MM.1S (cell line): ENCODE measurements at regions not wholly inside any gene's neighbourhood (a gene's known extent, or its start where the extent isn't known, plus 50 kb on each side); places are given as distances from the start of the nearest gene placed in this dataset.
A peak's percentile ranks its signal among the peaks of the same experiment; 100 is the strongest.
"Not testable (repeated sequence)": the region's sequence is repeated elsewhere in the genome, so short reads cannot be mapped to it uniquely, and the experiment has no call there.

Experiments used
- DNase-seq: peaks from one replicate; pipeline ENCODE4 v3.0.0-alpha.2; 2015
- H2AFZ ChIP-seq: fragments of 300-600 bp; sonication (generic); 2 replicates; pipeline ENCODE4 v1.6.0; 2016; ENCODE audit warnings: antibody characterized with exemption, low read length
- H3F3A ChIP-seq: fragments of 300-600 bp; sonication (generic); 2 replicates; pipeline ENCODE4 v1.6.1; 2016; ENCODE audit warnings: mild to moderate bottlenecking, antibody characterized with exemption, low read length, moderate library complexity, mixed read lengths; ENCODE audit not compliant: insufficient read depth
- H3K27ac ChIP-seq: fragments of 300-600 bp; sonication (generic); 2 replicates; pipeline ENCODE4 v1.5.1; 2016; ENCODE audit warnings: mild to moderate bottlenecking, low read length
- H3K27me3 ChIP-seq: fragments of 300-600 bp; sonication (generic); replicated peaks from 2 replicates; pipeline ENCODE4 v1.6.0; 2016; ENCODE audit warnings: low read length; ENCODE audit not compliant: insufficient read depth
- H3K36me3 ChIP-seq: fragments of 300-600 bp; sonication (generic); replicated peaks from 2 replicates; pipeline ENCODE4 v1.6.1; 2016; ENCODE audit warnings: mild to moderate bottlenecking, low read length, mixed read lengths; ENCODE audit not compliant: insufficient read depth
- H3K4me1 ChIP-seq: fragments of 300-600 bp; sonication (generic); 2 replicates; pipeline ENCODE4 v1.6.1; 2016; ENCODE audit warnings: low read length, mixed read lengths
- H3K4me2 ChIP-seq: fragments of 300-600 bp; sonication (generic); 2 replicates; pipeline ENCODE4 v1.6.0; 2016; ENCODE audit warnings: low read depth, low read length
- H3K4me3 ChIP-seq: fragments of 300-600 bp; sonication (generic); 2 replicates; pipeline ENCODE4 v1.5.1; 2016; ENCODE audit warnings: low read length, mixed read lengths
- H3K79me2 ChIP-seq: fragments of 300-600 bp; sonication (generic); 2 replicates; pipeline ENCODE4 v1.6.1; 2016; ENCODE audit warnings: mixed run types, low read length, mixed read lengths
- H3K9ac ChIP-seq: fragments of 300-600 bp; sonication (generic); 2 replicates; pipeline ENCODE4 v1.6.1; 2016; ENCODE audit warnings: low read length, mixed read lengths
- H3K9me2 ChIP-seq: fragments of 300-600 bp; sonication (generic); replicated peaks from 2 replicates; pipeline ENCODE4 v1.6.1; 2016; ENCODE audit warnings: mild to moderate bottlenecking, low read length, mixed read lengths; ENCODE audit not compliant: insufficient read depth
- H3K9me3 ChIP-seq: fragments of 300-600 bp; sonication (generic); replicated peaks from 2 replicates; pipeline ENCODE4 v1.6.1; 2016; ENCODE audit warnings: mild to moderate bottlenecking, low read length, mixed read lengths; ENCODE audit not compliant: insufficient read depth
- H4K20me1 ChIP-seq: fragments of 300-600 bp; sonication (generic); 2 replicates; pipeline ENCODE4 v1.6.1; 2016; ENCODE audit warnings: mild to moderate bottlenecking, low read length, moderate library complexity, mixed read lengths; ENCODE audit not compliant: insufficient read depth
- CTCF ChIP-seq: fragments of 300-600 bp; sonication (generic); IDR thresholded peaks from 2 replicates; pipeline ENCODE4 v1.5.1; 2016; ENCODE audit warnings: antibody characterized with exemption, low read length, mixed read lengths
- EZH2 ChIP-seq: fragments of 300-600 bp; sonication (generic); optimal IDR thresholded peaks from 2 replicates; pipeline ENCODE3; 2017; ENCODE audit warnings: low read depth, mild to moderate bottlenecking, antibody characterized with exemption, low read length, mixed read lengths
- EZH2phosphoT487 ChIP-seq: fragments of 300-600 bp; sonication (generic); IDR thresholded peaks from 2 replicates; pipeline ENCODE4 v1.6.1; 2018; ENCODE audit warnings: antibody characterized with exemption, low read length

DNA sequence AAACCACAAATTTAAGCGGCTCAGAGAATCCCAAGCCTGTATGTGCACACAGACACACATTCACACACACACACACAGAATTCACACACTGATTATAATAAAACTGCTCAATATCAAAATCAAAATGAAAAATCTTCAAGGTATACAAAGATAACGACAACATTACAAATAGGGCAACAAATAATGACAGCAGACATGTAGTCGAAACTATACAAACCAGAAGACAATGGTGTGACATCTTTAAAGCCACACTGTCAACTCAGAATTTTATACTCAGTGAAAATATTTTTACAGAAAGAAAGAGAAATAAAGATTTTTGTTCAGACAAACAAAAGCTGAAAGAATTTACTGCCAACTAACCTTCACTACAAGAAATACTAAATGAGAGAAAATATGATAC is 333.4 kb downstream of the INSIG2 start:
- H3K9me3 ChIP-seq: no peaks in the 10 kb centered on the region
- H3K27me3 ChIP-seq: no peaks in the 10 kb centered on the region
- no peak overlapping the region for H3K4me3 ChIP-seq
- no peak overlapping the region for H3K27ac ChIP-seq
- no peak overlapping the region for H3K4me2 ChIP-seq
- no peak overlapping the region for H3K9ac ChIP-seq
- H3K9me2 ChIP-seq: no peaks in the 10 kb centered on the region
- TF ChIP-seq CTCF (no peak), EZH2phosphoT487 (no peak), EZH2 (no peak)
- DNase-seq: no peak
- no peaks in the 10 kb centered on the region for H3K36me3 ChIP-seq
- no peak overlapping the region for H2AFZ ChIP-seq
- no peaks in the 10 kb centered on the region for H3F3A ChIP-seq
- no peaks in the 10 kb centered on the region for H3K79me2 ChIP-seq
- no peaks in the 10 kb centered on the region for H4K20me1 ChIP-seq
- no peaks in the 10 kb centered on the region for H3K4me1 ChIP-seq

DNA sequence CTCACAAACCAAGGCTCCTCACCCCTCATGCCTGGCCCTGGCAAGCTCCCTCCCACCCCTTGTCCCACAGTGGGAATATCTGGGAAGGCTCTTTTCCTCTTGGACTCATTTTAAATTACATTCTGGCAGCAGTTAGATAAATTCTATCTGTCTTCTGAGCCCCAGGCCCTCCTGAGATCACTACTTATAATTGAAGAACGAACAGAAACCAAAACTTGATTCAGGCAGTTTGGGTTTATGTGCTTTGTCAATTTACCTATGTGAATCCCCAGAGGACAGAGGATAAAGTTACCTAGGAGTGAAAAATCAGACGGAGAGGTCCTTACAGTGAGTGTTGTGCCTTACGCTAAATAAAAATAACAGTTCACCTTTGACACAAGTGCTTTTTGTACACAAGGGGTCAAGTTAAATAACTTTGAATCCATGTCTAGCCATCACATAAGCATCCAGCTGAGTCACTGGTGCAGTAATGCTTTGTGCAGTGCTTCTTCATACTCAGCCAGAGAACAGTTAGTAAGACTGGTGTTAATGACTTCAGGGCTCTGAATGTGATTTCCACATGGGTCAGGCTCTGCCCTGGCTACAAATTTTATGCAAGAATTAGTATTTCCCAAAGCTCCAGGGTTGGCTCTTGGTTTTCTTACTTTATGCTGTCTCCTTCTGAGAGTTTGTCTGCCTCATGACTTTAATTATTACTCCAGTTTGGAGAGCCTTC is 329.3 kb downstream of the INSIG2 start:
- TF ChIP-seq EZH2phosphoT487 (no peak), EZH2 (no peak), CTCF (no peak)
- H3K27ac ChIP-seq: no peak overlapping the region
- peak; percentile 52 for DNase-seq

GRCh38 chr2:118415186-118415585 is 326.9 kb downstream of the INSIG2 start:
- not testable (repeated sequence) for H3F3A ChIP-seq, H3K27ac ChIP-seq, H3K9me2 ChIP-seq, DNase-seq, H2AFZ ChIP-seq, H3K36me3 ChIP-seq, H3K4me3 ChIP-seq, H3K4me2 ChIP-seq, H3K79me2 ChIP-seq, H4K20me1 ChIP-seq, H3K9ac ChIP-seq, H3K4me1 ChIP-seq, H3K9me3 ChIP-seq, H3K27me3 ChIP-seq

More for the DNA sequence above, 329.3 kb downstream of the INSIG2 start:
- Histone ChIP-seq H2AFZ (peak overlapping the region; percentile 74), H3K36me3 (no peaks in the 10 kb centered on the region), H3F3A (no peaks in the 10 kb centered on the region), H3K27me3 (no peaks in the 10 kb centered on the region), H4K20me1 (no peaks in the 10 kb centered on the region), H3K4me1 (no peaks in the 10 kb centered on the region), H3K9ac (peak overlapping the region; percentile 38; the same call in 1 of the 2 replicates), H3K9me3 (no peaks in the 10 kb centered on the region), H3K9me2 (no peaks in the 10 kb centered on the region), H3K4me2 (peak overlapping the region; percentile 66), H3K4me3 (peak overlapping the region; percentile 50), H3K79me2 (no peaks in the 10 kb centered on the region)

GRCh38 chr2:118403658-118404451 is 315.6 kb downstream of the INSIG2 start:
- no peaks in the 10 kb centered on the region for H3K9me3 ChIP-seq

More at GRCh38 chr2:118403658-118404451, 315.6 kb downstream of the INSIG2 start:
- Histone ChIP-seq H3K27ac (no peak overlapping the region), H2AFZ (no peak overlapping the region), H3K9ac (no peak overlapping the region), H3K4me2 (no peak overlapping the region), H3K36me3 (no peaks in the 10 kb centered on the region), H3F3A (no peaks in the 10 kb centered on the region), H3K4me3 (no peak overlapping the region), H3K4me1 (no peaks in the 10 kb centered on the region), H4K20me1 (no peaks in the 10 kb centered on the region), H3K9me2 (no peaks in the 10 kb centered on the region), H3K27me3 (no peaks in the 10 kb centered on the region), H3K79me2 (no peaks in the 10 kb centered on the region)
- TF ChIP-seq CTCF (no peak), EZH2phosphoT487 (no peak), EZH2 (no peak)
- no peak for DNase-seq
